ENCODE measurements at regions not wholly inside any gene's neighbourhood (a gene's known extent, or its start where the extent isn't known, plus 50 kb on each side); places are given as distances from the start of the nearest gene placed in this dataset.

DNA sequence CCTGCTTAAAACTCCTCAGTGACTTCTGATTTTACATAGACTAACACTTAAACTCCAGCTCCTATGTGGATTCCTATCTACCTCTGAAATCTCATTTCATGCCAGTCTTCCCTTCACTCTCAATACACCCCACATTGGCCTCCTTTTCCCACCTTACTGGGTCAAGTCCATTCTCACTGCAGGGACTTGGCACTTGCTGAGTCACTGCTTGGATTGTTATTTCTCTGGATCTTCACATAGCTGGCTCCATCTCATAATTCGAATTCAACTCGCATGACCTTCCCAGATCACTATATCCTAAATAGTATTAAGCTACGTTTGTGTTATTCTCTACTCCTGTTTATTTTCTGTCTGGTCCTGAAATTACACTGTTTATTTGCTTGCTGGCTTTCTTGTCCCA lies 59.6 kb upstream of the FRMD4B start:
- Histone ChIP-seq H3K36me3 (no peaks in the 10 kb centered on the region), H3K4me1 (ENCODE audit: control insufficient read depth in 1 of 2, insufficient read depth in 1 of 2, low read depth in 1 of 2, low read length in 1 of 2) (no peaks in the 10 kb centered on the region), H3K27me3 (no peaks in the 10 kb centered on the region), H3K27ac (no peak overlapping the region), H3K9me3 (no peaks in the 10 kb centered on the region), H3K4me3 (ENCODE audit: low read depth in 1 of 2, low read length in 1 of 2) (no peak overlapping the region)
- TF ChIP-seq, protein P1, sequence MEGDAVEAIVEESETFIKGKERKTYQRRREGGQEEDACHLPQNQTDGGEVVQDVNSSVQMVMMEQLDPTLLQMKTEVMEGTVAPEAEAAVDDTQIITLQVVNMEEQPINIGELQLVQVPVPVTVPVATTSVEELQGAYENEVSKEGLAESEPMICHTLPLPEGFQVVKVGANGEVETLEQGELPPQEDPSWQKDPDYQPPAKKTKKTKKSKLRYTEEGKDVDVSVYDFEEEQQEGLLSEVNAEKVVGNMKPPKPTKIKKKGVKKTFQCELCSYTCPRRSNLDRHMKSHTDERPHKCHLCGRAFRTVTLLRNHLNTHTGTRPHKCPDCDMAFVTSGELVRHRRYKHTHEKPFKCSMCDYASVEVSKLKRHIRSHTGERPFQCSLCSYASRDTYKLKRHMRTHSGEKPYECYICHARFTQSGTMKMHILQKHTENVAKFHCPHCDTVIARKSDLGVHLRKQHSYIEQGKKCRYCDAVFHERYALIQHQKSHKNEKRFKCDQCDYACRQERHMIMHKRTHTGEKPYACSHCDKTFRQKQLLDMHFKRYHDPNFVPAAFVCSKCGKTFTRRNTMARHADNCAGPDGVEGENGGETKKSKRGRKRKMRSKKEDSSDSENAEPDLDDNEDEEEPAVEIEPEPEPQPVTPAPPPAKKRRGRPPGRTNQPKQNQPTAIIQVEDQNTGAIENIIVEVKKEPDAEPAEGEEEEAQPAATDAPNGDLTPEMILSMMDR (IDR thresholded peaks at IDR 0.05) = no peak

DNA sequence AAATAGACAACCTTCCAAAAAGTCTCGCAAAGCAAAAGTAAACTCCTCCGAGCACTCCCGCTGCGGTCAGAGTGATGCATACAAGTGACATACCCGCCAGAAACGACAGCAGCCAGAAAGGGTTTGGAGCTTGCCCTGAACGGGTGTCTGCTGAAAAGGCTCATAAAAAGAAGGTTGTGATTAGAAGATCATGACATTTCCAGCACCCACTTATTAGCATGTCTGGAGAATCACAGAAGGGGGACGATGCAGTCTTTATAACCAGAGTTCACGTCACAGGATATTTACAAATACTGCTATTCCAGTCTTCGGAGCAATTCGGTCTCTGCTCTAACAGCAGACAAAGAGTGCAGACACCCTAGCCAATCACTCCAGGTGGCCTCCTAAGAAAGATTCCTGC lies 59.1 kb upstream of the FRMD4B start:
- H3K4me1 ChIP-seq (ENCODE audit: control insufficient read depth in 1 of 2, insufficient read depth in 1 of 2, low read depth in 1 of 2, low read length in 1 of 2) = no peaks in the 10 kb centered on the region
- H3K27me3 ChIP-seq = no peaks in the 10 kb centered on the region
- no peak overlapping the region for H3K27ac ChIP-seq
- H3K9me3 ChIP-seq = no peaks in the 10 kb centered on the region
- TF ChIP-seq, protein P1 (IDR thresholded peaks at IDR 0.05) = no peak
- H3K4me3 ChIP-seq (ENCODE audit: low read depth in 1 of 2, low read length in 1 of 2) = no peak overlapping the region
- no peaks in the 10 kb centered on the region for H3K36me3 ChIP-seq

DNA sequence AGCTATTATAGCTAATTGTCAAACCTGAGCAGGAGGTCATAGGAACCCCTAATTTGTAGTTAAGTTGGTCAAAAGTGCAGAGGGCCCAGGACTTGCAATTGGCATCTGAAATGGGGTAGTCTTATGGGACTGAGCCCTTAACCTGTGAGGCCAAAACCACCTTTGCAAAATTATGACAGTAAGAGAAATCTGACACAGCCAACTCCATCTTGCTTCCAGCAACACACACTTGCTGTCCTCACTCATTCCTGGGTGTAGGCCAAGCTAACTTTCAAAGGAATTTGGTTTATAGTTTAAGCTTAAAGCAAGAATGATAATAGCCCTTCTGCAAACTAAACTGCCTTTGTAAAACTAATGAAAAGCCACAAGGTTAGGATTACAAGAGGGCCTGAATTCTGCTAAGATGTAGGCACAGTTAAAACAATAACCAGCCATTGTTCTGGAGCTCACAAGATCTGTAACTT lies 57.6 kb upstream of the FRMD4B start:
- H3K4me1 ChIP-seq (ENCODE audit: control insufficient read depth in 1 of 2, insufficient read depth in 1 of 2, low read depth in 1 of 2, low read length in 1 of 2) = no peaks in the 10 kb centered on the region
- H3K27me3 ChIP-seq = no peaks in the 10 kb centered on the region
- no peaks in the 10 kb centered on the region for H3K36me3 ChIP-seq
- H3K9me3 ChIP-seq = no peaks in the 10 kb centered on the region
- H3K27ac ChIP-seq = no peak overlapping the region
- H3K4me3 ChIP-seq (ENCODE audit: low read depth in 1 of 2, low read length in 1 of 2) = no peak overlapping the region
- TF ChIP-seq, protein P1 (IDR thresholded peaks at IDR 0.05) = no peak

DNA sequence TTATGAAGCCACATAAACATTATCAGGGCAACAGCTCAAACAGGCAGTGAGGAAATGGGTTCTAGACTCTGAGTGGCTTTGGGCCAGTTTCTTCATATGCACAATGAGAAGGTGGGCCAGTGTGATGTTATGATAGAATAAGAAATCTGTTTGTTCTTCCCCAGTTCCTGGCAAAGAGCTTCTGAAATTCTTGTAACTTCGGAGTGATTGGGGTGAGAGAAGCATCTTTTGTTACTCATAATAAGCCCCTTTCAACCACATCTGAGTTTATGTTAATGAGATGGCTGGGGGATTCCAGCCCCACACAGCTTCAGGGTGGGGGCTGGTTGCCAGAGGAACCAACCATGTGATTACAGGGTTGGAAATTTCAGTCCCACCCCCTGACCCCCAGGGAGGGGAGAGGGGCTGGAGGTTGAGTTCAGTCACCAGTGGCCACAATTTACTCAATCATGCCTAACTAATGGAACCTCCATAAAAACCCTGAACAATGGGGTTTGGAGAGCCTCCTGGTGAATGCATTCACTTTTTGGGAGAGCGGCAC lies 57.0 kb upstream of the FRMD4B start:
- Histone ChIP-seq H3K36me3 (no peaks in the 10 kb centered on the region), H3K27ac (no peak overlapping the region), H3K4me1 (ENCODE audit: control insufficient read depth in 1 of 2, insufficient read depth in 1 of 2, low read depth in 1 of 2, low read length in 1 of 2) (no peaks in the 10 kb centered on the region), H3K4me3 (ENCODE audit: low read depth in 1 of 2, low read length in 1 of 2) (no peak overlapping the region), H3K27me3 (no peaks in the 10 kb centered on the region), H3K9me3 (no peaks in the 10 kb centered on the region)
- TF ChIP-seq, protein P1 (IDR thresholded peaks at IDR 0.05) = no peak

DNA sequence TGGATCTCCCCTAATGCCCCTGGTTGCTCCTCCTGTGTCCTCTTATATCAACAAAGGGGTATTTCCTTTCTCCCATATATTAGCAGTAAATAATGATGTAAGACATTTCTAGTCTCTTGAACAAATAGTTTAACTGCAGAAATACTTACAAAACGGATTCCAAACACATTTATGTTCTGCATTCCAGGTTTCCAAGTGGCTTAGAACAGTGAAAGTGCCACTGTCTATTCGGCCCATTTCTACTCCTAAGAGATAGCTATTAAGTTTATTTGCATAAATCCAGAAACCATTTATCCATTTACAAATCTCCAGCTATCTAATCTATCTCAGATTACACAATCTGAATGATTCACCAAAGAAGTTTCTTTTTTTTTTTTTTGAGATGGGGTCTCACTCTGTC lies 55.8 kb upstream of the FRMD4B start:
- TF ChIP-seq, protein P1 (IDR thresholded peaks at IDR 0.05) = no peak

DNA sequence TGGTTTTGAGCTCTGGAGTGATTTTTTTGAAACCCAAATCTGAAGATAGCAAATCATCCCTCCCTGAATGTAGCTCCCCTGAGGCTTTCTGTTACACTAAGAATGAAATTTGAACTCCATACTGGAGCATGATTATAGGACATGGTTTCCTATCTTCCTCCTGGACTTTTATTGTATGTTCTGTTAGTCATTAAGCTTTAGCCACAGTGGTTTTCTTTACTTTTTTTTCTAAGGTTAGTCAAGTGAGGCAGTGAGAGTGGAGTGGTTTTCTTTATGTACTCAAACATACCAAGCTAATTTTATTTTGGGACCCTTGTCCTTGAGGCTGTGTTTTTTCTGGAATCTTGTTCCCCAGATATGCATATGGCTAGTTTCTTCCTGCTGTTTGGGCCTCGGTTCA lies 55.2 kb upstream of the FRMD4B start:
- H3K4me3 ChIP-seq (ENCODE audit: low read depth in 1 of 2, low read length in 1 of 2) = no peak overlapping the region
- no peaks in the 10 kb centered on the region for H3K9me3 ChIP-seq
- H3K27ac ChIP-seq = no peak overlapping the region
- H3K27me3 ChIP-seq = no peaks in the 10 kb centered on the region
- no peaks in the 10 kb centered on the region for H3K36me3 ChIP-seq
- H3K4me1 ChIP-seq (ENCODE audit: control insufficient read depth in 1 of 2, insufficient read depth in 1 of 2, low read depth in 1 of 2, low read length in 1 of 2) = peaks cover 0 to 2% of the 10 kb centered on the region in 2 experiments
- TF ChIP-seq, protein P1 (IDR thresholded peaks at IDR 0.05) = no peak

More for the DNA sequence above, 55.8 kb upstream of the FRMD4B start:
- Histone ChIP-seq H3K27ac (no peak overlapping the region), H3K36me3 (no peaks in the 10 kb centered on the region), H3K9me3 (no peaks in the 10 kb centered on the region), H3K4me1 (ENCODE audit: control insufficient read depth in 1 of 2, insufficient read depth in 1 of 2, low read depth in 1 of 2, low read length in 1 of 2) (no peaks in the 10 kb centered on the region), H3K4me3 (ENCODE audit: low read depth in 1 of 2, low read length in 1 of 2) (no peak overlapping the region), H3K27me3 (no peaks in the 10 kb centered on the region)

Data from neutrophil (primary cell).